SK-N-SH treated with all-trans-retinoic acid at 6 μM for 48 hours (cell line): ENCODE measurements at regions not wholly inside any gene's neighbourhood (a gene's known extent, or its start where the extent isn't known, plus 50 kb on each side); places are given as distances from the start of the nearest gene placed in this dataset.

ENCODE experiments used
- OSR1 ChIP-seq: fragments of 250-450 bp; sonication (Bioruptor Pico); IDR thresholded peaks from 2 replicates; pipeline ENCODE4 v1.8.0; 2022; ENCODE audit warnings: moderate library complexity, mild to moderate bottlenecking, inconsistent platforms
- RARB ChIP-seq: fragments of 250-450 bp; sonication (Bioruptor Pico); IDR thresholded peaks from 2 replicates; pipeline ENCODE4 v1.8.0; 2021; ENCODE audit warnings: mild to moderate bottlenecking, moderate library complexity
- TCF4 ChIP-seq: fragments of 250-450 bp; sonication (Bioruptor Pico); IDR thresholded peaks from 2 replicates; pipeline ENCODE4 v1.8.0; 2021; ENCODE audit warnings: mild to moderate bottlenecking, moderate library complexity, borderline replicate concordance
- TOX ChIP-seq: fragments of 250-450 bp; sonication (Bioruptor Pico); IDR thresholded peaks from 2 replicates; pipeline ENCODE4 v1.8.0; 2021; ENCODE audit warnings: mild to moderate bottlenecking, moderate library complexity, borderline replicate concordance
- ZFP3 ChIP-seq: fragments of 250-450 bp; sonication (Bioruptor Pico); IDR thresholded peaks from 2 replicates; pipeline ENCODE4 v1.5.0; 2020; ENCODE audit warnings: mild to moderate bottlenecking, moderate library complexity
- ZFP30 ChIP-seq: fragments of 450-650 bp; formaldehyde crosslinking; IDR thresholded peaks from 2 replicates; pipeline ENCODE4 v1.5.0; 2022; ENCODE audit warnings: mild to moderate bottlenecking, moderate library complexity
- ZNF565 ChIP-seq: fragments of 450-650 bp; formaldehyde crosslinking; conservative IDR thresholded peaks from 2 replicates; pipeline ENCODE4 v1.5.0; 2020; ENCODE audit warnings: low read depth, mild to moderate bottlenecking, moderate library complexity
- ZNF8 ChIP-seq: fragments of 450-650 bp; formaldehyde crosslinking; IDR thresholded peaks from 2 replicates; pipeline ENCODE4 v1.5.0; 2020; ENCODE audit warnings: mild to moderate bottlenecking, moderate library complexity
- TF ChIP-seq, protein P1 (sequence below): fragments of 250-450 bp; sonication (Bioruptor Pico); IDR thresholded peaks from 2 replicates; pipeline ENCODE4 v1.5.0; 2020; ENCODE audit warnings: mild to moderate bottlenecking, moderate library complexity

DNA sequence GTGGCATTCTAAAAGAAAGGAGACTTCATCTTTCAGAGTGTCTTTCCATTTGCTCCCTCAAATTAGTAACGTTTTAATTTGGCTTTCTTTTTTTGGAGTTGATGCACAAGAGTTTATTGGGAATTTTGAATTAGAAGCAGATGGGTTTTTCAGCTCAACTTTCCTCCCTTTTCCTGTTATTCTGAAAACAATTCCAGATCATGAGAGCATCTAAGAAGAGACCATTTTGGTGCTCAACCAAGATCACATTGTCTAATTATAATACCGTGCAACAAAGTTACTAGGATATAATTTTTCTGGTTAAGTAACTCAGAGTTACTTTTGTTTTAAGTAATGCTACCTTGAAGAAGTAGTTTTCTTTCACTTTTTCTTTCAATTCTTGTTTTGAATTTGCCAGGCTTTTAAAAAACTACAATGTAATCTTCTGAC, 396.6 kb upstream of the KLF6 start:
- no peak for TF ChIP-seq TOX (CRISPR knock-in tag)
- no peak for TF ChIP-seq RARB
- TF ChIP-seq OSR1 (CRISPR knock-in tag), result no peak
- TF ChIP-seq, protein P1, sequence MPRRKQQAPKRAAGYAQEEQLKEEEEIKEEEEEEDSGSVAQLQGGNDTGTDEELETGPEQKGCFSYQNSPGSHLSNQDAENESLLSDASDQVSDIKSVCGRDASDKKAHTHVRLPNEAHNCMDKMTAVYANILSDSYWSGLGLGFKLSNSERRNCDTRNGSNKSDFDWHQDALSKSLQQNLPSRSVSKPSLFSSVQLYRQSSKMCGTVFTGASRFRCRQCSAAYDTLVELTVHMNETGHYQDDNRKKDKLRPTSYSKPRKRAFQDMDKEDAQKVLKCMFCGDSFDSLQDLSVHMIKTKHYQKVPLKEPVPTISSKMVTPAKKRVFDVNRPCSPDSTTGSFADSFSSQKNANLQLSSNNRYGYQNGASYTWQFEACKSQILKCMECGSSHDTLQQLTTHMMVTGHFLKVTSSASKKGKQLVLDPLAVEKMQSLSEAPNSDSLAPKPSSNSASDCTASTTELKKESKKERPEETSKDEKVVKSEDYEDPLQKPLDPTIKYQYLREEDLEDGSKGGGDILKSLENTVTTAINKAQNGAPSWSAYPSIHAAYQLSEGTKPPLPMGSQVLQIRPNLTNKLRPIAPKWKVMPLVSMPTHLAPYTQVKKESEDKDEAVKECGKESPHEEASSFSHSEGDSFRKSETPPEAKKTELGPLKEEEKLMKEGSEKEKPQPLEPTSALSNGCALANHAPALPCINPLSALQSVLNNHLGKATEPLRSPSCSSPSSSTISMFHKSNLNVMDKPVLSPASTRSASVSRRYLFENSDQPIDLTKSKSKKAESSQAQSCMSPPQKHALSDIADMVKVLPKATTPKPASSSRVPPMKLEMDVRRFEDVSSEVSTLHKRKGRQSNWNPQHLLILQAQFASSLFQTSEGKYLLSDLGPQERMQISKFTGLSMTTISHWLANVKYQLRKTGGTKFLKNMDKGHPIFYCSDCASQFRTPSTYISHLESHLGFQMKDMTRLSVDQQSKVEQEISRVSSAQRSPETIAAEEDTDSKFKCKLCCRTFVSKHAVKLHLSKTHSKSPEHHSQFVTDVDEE (CRISPR knock-in tag), result no peak
- no peak for TF ChIP-seq ZNF565 (CRISPR knock-in tag)
- no peak for TF ChIP-seq TCF4 (CRISPR knock-in tag)
- no peak for TF ChIP-seq ZFP30
- TF ChIP-seq ZNF8 (CRISPR knock-in tag), result no peak
- TF ChIP-seq ZFP3 (CRISPR knock-in tag), result no peak
